A673 (cell line): ENCODE measurements at regions not wholly inside any gene's neighbourhood (a gene's known extent, or its start where the extent isn't known, plus 50 kb on each side); places are given as distances from the start of the nearest gene placed in this dataset.

Source experiments
- BruUV-seq: library from RNA; stranded (reverse); fragments of 400-500 nt; replicated peaks from 2 replicates; lab custom pipeline; 2021; lab: Mats Ljungman, UMichigan
- CTCF ChIA-PET: fragments of 300-600 bp; sonication (Branson Sonifier 250); formaldehyde crosslinking; loops from one replicate; lab custom pipeline; 2022; ENCODE audit warnings: antibody characterized with exemption; lab: Charles Lee
- POLR2A ChIA-PET: fragments of 300-600 bp; sonication (Branson Sonifier 250); formaldehyde crosslinking; loops from one replicate; lab custom pipeline; 2022; ENCODE audit warnings: antibody characterized with exemption; ENCODE audit not compliant: low non-redundant PET; lab: Charles Lee
- DNase-seq: peaks from one replicate; pipeline ENCODE4 v3.0.0-alpha.2; 2015; ENCODE audit warnings: low spot score
- H3K27ac ChIP-seq: fragments of 200-600 bp; sonication (generic); 2 replicates; pipeline ENCODE4 v1.5.1; 2016; ENCODE audit warnings: mixed run types, low read depth, mild to moderate bottlenecking, mixed read lengths, antibody characterized with exemption, low read length; ENCODE audit not compliant: poor library complexity, severe bottlenecking
- H3K27me3 ChIP-seq: fragments of 200-600 bp; sonication (generic); replicated peaks from 2 replicates; pipeline ENCODE4 v1.6.1; 2017; ENCODE audit warnings: mixed run types, low read depth, mild to moderate bottlenecking, mixed read lengths, antibody characterized with exemption, low read length; ENCODE audit not compliant: insufficient read depth, poor library complexity
- H3K36me3 ChIP-seq: fragments of 200-600 bp; sonication (generic); 2 replicates; pipeline ENCODE4 v1.6.1; 2016; ENCODE audit warnings: mixed run types, mild to moderate bottlenecking, mixed read lengths, antibody characterized with exemption, low read length; ENCODE audit not compliant: insufficient read depth, poor library complexity, severe bottlenecking
- H3K4me1 ChIP-seq: fragments of 200-600 bp; sonication (generic); 2 replicates; pipeline ENCODE4 v1.6.1; 2017; ENCODE audit warnings: mixed run types, mild to moderate bottlenecking, mixed read lengths, antibody characterized with exemption, low read length; ENCODE audit not compliant: insufficient read depth, poor library complexity, severe bottlenecking
- H3K4me3 ChIP-seq: fragments of 200-600 bp; sonication (generic); 2 replicates; pipeline ENCODE4 v1.5.1; 2016; ENCODE audit warnings: low read depth, mixed run types, mild to moderate bottlenecking, mixed read lengths, low read length; ENCODE audit not compliant: poor library complexity, severe bottlenecking
- H3K9me3 ChIP-seq: fragments of 200-600 bp; sonication (generic); 2 replicates; pipeline ENCODE4 v1.6.1; 2016; ENCODE audit warnings: mixed run types, low read depth, mild to moderate bottlenecking, mixed read lengths, antibody characterized with exemption, low read length; ENCODE audit not compliant: poor library complexity, severe bottlenecking
- EZH2 ChIP-seq: fragments of 200-600 bp; sonication (generic); IDR thresholded peaks from 2 replicates; pipeline ENCODE4 v1.6.1; 2017; ENCODE audit warnings: borderline replicate concordance, low read depth, mild to moderate bottlenecking, mixed read lengths, antibody characterized with exemption, low read length; ENCODE audit not compliant: poor library complexity, severe bottlenecking
- intact Hi-C: fragments of 100-400 bp; cut with micrococcal nuclease; formaldehyde crosslinking; loops from one replicate; pipeline ENCODE4 v1.10.0; 2022; ENCODE audit not compliant: unreplicated experiment
- TF ChIP-seq, protein P1 (sequence below): fragments of 300-800, 200-600 bp; sonication (generic); conservative IDR thresholded peaks from 2 replicates; pipeline ENCODE4 v1.5.1; 2017; ENCODE audit warnings: low read depth, mild to moderate bottlenecking, antibody characterized with exemption, low read length, moderate library complexity, mixed read lengths

DNA sequence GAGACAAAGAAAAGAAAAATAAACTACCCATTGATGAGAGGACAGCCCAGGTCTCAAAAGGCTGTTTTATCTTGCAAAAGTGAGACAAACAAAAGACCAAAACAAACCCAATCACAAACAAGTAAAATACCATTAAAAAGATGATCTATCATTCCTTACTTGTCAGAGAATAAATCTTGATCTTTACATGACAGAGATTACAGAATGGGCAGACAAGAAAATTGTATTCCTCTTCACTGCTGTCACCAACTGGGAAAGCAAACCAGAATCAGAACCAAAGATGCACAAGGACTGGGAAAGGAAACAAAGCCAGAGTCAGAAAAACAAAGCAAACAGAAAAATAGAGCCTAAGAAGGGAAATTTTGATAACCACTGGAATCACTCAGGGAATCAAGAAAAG lies 444.0 kb upstream of the PDE3A start:
- no peak for DNase-seq
- no peak for TF ChIP-seq EZH2
- TF ChIP-seq, protein P1, sequence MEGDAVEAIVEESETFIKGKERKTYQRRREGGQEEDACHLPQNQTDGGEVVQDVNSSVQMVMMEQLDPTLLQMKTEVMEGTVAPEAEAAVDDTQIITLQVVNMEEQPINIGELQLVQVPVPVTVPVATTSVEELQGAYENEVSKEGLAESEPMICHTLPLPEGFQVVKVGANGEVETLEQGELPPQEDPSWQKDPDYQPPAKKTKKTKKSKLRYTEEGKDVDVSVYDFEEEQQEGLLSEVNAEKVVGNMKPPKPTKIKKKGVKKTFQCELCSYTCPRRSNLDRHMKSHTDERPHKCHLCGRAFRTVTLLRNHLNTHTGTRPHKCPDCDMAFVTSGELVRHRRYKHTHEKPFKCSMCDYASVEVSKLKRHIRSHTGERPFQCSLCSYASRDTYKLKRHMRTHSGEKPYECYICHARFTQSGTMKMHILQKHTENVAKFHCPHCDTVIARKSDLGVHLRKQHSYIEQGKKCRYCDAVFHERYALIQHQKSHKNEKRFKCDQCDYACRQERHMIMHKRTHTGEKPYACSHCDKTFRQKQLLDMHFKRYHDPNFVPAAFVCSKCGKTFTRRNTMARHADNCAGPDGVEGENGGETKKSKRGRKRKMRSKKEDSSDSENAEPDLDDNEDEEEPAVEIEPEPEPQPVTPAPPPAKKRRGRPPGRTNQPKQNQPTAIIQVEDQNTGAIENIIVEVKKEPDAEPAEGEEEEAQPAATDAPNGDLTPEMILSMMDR: no peak
- no peak overlapping the region for H3K27ac ChIP-seq
- no peaks in the 10 kb centered on the region for H3K36me3 ChIP-seq
- CTCF ChIA-PET: no interaction called here
- BruUV-seq: no TSS peak
- peaks cover 5% of the 10 kb centered on the region for H3K27me3 ChIP-seq
- H3K4me3 ChIP-seq: no peak overlapping the region
- no peaks in the 10 kb centered on the region for H3K4me1 ChIP-seq
- intact Hi-C loops: no loop called here
- POLR2A ChIA-PET: no interaction called here
- no peaks in the 10 kb centered on the region for H3K9me3 ChIP-seq

DNA sequence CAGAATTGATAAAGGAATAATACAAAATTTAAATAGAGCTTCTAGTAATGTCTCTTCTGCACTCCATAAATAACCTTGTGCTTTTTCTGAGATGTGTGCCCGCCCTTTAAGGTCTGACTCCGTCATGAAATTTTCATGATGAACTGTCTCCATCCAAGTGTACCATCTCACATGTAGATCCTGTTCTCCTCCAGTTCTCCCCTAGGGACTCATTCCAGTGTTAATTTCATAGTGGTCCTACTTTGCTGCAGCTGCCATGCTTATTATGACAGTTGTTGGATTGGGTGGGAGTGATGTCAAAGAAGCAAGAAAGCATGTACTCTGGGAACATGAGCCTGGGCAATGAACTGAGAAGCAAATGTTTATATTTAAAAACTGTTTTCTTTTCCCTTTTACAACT lies 442.5 kb upstream of the PDE3A start:
- CTCF ChIA-PET: no interaction called here
- no peaks in the 10 kb centered on the region for H3K36me3 ChIP-seq
- no peak for DNase-seq
- no peaks in the 10 kb centered on the region for H3K9me3 ChIP-seq
- no peak overlapping the region for H3K27ac ChIP-seq
- peaks cover 8% of the 10 kb centered on the region for H3K27me3 ChIP-seq
- TF ChIP-seq, protein P1: no peak
- no peak for TF ChIP-seq EZH2
- intact Hi-C loops: no loop called here
- no peaks in the 10 kb centered on the region for H3K4me1 ChIP-seq
- no TSS peak for BruUV-seq
- POLR2A ChIA-PET: no interaction called here
- no peak overlapping the region for H3K4me3 ChIP-seq

DNA sequence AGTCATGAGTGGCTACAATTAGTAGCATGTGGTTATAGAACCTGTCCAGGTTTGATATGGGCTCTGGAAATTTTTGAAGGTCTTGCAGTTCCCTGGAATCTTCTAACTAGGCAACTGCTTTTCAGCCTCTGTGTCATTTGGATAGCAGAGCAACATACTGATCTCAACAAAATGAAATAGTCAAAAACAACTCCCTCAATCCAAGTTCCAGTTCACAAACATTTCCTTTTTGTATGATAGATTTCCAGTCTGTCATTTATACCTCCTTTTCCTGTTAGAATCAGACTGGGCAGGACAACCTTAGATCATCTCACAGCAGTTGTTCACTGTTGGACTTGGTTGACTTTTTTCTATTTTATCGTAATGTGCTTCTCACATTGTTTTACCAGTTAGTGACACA lies 442.1 kb upstream of the PDE3A start:
- CTCF ChIA-PET: no interaction called here
- Histone ChIP-seq H3K36me3 (no peaks in the 10 kb centered on the region), H3K4me3 (no peak overlapping the region), H3K9me3 (no peaks in the 10 kb centered on the region), H3K4me1 (no peaks in the 10 kb centered on the region), H3K27ac (no peak overlapping the region), H3K27me3 (peaks cover 8% of the 10 kb centered on the region)
- DNase-seq: no peak
- TF ChIP-seq EZH2: no peak
- TF ChIP-seq, protein P1: no peak
- POLR2A ChIA-PET: no interaction called here
- intact Hi-C loops: no loop called here
- BruUV-seq: no TSS peak
